EL (cell line): ENCODE measurements at regions not wholly inside any gene's neighbourhood (a gene's known extent, or its start where the extent isn't known, plus 50 kb on each side); places are given as distances from the start of the nearest gene placed in this dataset.
"Not testable (repeated sequence)": the region's sequence is repeated elsewhere in the genome, so short reads cannot be mapped to it uniquely, and the experiment has no call there.

Experiments
- DNase-seq: peaks from one replicate; pipeline ENCODE4 v3.0.0-alpha.2; 2016

- DNase-seq, result no peak
Observed at GRCh38 chr1:197985351-197985750, 68.2 kb downstream of the LHX9 start.

- no peak for DNase-seq
Observed at GRCh38 chr1:197986817-197987216, 69.6 kb downstream of the LHX9 start.

DNA sequence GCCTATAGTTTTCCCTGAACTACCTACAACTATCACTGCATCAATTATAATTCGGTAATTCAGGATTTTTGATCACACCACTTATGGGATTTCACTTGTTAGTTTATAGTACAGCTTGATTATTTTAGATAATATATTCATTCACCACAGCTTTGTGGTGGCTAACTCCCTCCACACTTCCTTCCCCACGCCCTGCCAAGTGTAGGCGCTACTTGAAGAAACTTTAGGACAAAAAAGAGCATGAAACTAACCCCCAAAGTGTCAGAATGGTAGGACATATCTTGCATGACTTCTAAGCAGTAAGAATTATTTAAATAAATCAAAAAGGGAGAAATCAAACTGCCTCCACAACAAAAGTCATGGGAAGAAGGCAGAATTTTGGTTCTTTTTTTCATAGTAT, 70.1 kb downstream of the LHX9 start:
- DNase-seq, result no peak

GRCh38 chr1:197988581-197988980, 71.4 kb downstream of the LHX9 start:
- DNase-seq, result not testable (repeated sequence)

DNA sequence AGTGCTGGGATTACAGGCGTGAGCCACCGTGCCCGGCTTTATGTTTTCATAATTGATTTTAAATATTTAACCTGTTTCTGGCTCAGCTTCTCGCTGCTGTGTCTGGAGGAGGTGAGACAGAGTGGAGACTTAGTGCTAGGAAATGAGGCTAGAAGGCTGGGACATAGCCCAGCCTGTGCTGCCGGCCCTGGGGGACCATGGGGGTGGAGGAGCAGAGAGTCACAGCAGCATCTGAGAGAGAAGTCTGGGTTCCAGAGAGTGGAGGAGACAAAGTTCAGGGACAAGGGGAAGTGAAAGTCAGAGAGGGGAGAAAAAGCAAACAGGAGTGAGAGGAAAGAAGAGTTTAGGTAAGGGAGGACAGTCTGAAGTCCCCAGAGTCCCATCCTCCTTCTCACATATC, 71.9 kb downstream of the LHX9 start:
- DNase-seq, result no peak

- DNase-seq, result no peak
Observed at GRCh38 chr1:197991594-197991993, 74.4 kb downstream of the LHX9 start.

DNA sequence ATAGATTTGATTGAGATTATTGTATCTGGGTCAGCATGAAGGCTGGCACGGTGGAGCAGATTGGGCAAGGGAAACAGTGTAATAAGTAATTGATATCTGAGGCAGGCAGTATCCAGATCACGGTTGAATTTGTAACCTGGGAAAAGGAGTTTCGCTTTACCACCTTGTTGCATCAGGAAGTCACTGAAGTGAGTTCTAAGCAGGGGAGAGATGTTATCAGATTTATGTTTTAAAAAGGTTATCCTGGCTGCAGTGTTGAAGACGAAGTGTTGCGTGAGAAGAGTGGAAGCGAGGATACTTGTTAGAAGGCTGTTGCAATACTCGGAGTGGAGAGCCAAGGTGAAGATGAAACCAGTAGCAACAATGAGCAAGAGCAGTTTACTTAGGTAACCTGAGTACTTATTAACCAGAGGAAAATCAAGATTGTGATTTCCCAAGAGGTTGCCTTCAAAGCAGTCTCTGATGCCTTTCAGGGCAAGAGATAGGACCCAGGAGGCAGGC, 77.8 kb downstream of the LHX9 start:
- no peak for DNase-seq

GRCh38 chr1:197995408-197996258, 78.5 kb downstream of the LHX9 start:
- DNase-seq, result no peak

GRCh38 chr1:197996259-197996512, 79.0 kb downstream of the LHX9 start:
- DNase-seq, result not testable (repeated sequence)

- DNase-seq, result no peak
Observed at GRCh38 chr1:197998110-197998509, 80.9 kb downstream of the LHX9 start.

DNA sequence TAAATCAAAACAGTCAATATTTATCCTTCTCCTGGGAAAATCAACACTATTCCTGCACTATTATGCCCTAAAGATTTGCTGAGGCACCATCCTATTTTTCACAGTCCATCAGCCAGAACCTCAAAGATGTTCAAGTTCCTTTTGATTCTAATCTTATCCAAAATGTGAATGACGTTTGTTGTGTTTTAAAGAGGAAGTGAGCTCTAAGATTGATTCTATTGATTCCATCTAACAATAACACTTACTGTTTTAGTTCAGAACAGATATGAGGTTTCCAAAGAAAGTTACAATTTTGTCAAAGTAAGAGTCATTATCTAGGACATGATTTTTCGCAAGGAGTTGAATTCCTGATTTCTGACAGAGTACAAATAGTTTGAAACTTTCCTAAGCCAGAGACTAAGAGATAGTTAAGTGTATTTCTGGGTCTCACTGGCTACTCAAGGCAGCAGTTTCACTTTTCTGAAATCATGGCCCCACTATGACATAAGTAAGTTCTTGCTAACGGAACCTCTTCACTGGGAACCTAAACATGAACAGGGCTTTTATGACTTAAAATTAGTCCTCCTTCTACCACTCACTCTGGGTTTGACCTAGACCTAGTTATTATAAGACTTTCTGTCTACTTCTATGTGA, 84.7 kb downstream of the LHX9 start:
- DNase-seq, result peak; percentile 33

DNA sequence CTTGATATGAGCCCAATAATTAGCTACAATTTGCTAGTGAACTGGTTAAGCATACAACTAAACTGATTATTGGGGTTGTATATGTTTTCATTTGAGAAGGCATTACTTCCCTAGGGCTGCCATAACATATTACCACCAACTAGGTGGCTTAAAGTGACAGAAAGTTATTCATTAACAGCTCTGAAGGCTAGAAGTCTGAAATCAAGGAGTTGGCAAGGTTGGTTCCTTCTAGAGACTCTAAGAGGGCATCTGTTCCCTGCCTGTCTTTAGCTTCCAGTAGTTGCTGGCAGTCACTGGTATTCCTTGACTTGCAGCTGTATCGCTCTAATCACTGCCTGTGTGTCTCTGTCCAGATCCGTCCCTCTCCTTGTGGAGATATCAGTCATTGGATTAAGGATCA, 86.3 kb downstream of the LHX9 start:
- no peak for DNase-seq

- no peak for DNase-seq
Observed at GRCh38 chr1:198007011-198007410, 89.8 kb downstream of the LHX9 start.

- no peak for DNase-seq
Observed at GRCh38 chr1:198007687-198008607, 90.8 kb downstream of the LHX9 start.

GRCh38 chr1:198014355-198014754, 97.2 kb downstream of the LHX9 start:
- no peak for DNase-seq

GRCh38 chr1:198015309-198015708, 98.1 kb downstream of the LHX9 start:
- DNase-seq, result no peak

GRCh38 chr1:198018529-198018928, 101.4 kb downstream of the LHX9 start:
- peak; percentile 98 for DNase-seq

- DNase-seq, result no peak
Observed at GRCh38 chr1:198019126-198019525, 102.0 kb downstream of the LHX9 start.

DNA sequence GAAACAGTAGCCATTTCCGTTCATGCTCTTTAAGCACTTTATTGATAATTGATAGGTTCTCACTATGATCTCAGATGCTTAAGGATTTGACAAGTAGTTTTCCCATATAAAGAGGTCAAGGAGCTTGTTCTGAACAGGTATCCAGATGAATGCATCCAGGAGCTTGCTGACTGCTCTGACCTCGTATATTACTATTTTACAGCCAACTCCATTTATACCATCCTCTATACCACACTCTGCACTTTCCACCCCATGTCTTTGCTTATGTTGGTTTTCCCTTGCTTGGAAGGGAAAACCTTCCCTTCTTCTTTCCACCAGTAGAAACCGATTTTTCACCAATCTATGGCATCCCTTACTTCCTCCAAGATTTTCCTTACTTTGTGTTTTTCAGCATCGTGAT, 107.2 kb downstream of the LHX9 start:
- DNase-seq, result no peak

DNA sequence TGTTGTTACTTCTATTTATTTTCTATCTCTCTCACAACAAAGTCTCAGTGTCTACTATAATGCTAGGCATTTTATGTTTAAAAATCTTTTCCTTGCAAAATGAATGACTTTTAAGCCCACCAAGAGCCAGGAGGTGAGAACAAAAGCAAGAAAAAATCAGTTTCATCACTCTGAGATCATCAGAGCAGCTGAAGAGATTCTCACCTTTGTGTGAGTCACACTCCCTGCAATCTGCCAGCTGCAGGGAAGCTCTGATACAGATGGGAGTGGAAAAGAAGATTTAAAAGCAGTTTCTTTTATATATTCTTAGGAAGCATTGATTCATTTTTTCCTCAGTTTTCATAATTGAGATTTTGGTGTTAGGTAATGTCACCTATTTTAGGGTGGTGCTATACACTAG, 107.6 kb downstream of the LHX9 start:
- peak; percentile 25 for DNase-seq

GRCh38 chr1:198030682-198031081, 113.5 kb downstream of the LHX9 start:
- peak; percentile 16 for DNase-seq

DNA sequence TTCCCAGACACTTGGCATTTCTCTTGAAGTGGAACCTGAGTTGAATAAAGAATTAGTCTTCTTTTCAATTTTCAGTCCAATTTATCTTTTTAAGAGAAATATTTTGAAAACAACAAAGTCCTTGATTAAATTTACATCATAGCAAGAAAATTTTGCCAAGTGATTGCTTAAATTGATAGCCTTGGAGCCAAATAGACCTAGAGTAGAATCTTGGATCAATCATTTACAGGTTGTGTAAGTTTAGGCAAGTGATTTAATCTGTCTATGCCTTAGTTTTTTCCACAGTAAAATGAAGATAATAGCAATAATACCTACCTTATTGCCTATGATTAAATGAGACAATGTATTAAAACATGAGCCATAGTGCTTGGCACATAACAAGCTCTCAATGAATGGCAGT, 113.9 kb downstream of the LHX9 start:
- DNase-seq, result no peak

- DNase-seq, result no peak
Observed at GRCh38 chr1:198032668-198033067, 115.5 kb downstream of the LHX9 start.

- no peak for DNase-seq
Observed at GRCh38 chr1:198040880-198041279, 115.9 kb upstream of the NEK7 start.
